Right ventricle myocardium superior (tissue), 1 donor: ENCODE measurements at regions not wholly inside any gene's neighbourhood (a gene's known extent, or its start where the extent isn't known, plus 50 kb on each side); places are given as distances from the start of the nearest gene placed in this dataset.
"Not testable (repeated sequence)": the region's sequence is repeated elsewhere in the genome, so short reads cannot be mapped to it uniquely, and the experiment has no call there.

Experiments
- ATAC-seq: fragments of 200-7000 bp; cut with Tn5 transposase; one replicate; pipeline ENCODE4 v1.9.1; 2020; ENCODE audit warnings: mild to moderate bottlenecking; ENCODE audit not compliant: poor library complexity
- DNase-seq: peaks from one replicate; pipeline ENCODE4 v3.0.0-alpha.2; 2020
- intact Hi-C: fragments of 100-400 bp; cut with DNase I; formaldehyde crosslinking; loops from one replicate; pipeline ENCODE4 v1.11.2; 2022
- donor health status: DM: no; HTN: yes; CAD: no; lungs with severe emphysema.

- ATAC-seq, intact Hi-C loops, DNase-seq: not testable (repeated sequence)
Measured at GRCh38 chr22:23449748-23450433, 130.2 kb downstream of the IGLL1 start.

DNA sequence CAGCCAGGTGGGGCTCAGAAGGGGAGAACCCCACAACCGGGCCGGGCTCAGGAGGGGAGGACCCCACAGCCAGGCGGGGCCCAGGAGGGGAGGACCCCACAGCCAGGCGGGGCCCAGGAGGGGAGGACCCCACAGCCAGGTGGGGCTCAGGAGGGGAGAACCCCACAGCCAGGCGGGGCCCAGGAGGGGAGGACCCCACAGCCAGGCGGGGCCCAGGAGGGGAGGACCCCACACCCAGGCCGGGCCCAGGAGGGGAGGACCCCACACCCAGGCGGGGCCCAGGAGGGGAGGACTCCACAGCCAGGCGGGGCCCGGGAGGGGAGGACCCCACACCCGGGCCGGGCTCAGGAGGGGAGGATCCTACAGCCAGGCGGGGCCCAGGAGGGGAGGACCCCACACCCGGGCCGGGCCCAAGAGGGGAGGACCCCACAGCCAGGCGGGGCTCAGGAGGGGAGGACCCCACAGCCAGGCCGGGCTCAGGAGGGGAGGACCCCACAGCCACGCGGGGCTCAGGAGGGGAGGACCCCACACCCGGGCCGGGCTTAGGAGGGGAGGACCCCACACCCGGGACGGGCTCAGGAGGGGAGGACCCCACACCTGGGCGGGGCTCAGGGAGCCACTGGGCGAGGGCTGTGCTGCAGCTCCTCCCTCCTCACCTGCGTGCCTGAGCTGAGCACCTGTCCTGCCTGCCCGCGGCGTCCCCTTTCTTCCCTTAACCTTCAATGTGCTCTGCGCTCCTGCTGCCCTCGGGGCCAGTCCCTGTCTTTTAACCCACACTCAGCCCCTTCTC is 131.4 kb downstream of the IGLL1 start:
- intact Hi-C loops, DNase-seq, ATAC-seq: not testable (repeated sequence)

DNA sequence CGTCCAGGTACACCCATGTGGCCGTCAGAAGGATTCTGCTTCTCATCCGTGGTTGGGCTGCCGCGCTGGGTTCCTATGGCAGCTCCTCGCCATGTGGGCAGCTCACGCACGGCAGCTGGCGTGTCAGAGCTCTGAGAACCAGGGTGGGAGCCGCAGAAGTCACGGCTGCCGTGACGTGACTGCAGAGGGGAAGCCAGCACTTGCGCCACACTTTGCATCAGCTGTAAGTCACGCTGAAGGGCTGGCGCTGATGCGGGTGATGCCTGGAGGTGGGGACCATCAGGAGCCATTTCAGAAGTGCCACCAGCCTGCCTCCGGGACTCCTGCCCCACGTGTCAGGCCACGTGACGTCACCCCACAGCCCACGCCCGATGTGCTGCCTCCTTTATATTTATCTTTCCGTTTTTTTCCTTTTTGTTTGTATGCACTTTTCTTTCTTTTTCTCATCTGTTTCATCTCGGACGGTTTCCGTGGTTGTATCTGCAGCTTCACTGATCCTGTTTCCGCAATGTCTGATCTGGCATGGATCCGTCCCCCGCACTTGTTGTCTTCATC is 133.2 kb downstream of the IGLL1 start:
- intact Hi-C loops = no loop called here
- no peak for DNase-seq
- ATAC-seq = no peak

DNA sequence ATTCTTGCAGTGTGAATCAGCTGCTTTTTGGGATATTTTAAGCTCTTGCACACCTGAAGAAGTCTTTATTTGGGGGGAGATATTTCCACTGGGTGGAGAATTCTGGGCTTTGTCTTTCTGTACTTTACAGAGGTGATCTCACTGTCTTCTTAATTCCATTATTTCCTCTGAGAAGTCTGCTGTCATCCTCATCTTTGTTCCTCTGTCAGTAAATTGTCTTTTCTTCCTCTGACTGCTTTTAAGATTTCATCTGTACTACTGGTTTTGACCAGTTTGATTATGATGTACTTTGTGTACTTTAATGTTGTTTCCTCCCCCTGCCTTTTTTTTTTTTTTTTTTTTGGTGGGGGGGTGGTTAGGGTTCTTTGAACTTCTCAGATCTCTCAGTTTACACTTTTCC is 133.9 kb downstream of the IGLL1 start:
- DNase-seq, ATAC-seq, intact Hi-C loops: not testable (repeated sequence)

DNA sequence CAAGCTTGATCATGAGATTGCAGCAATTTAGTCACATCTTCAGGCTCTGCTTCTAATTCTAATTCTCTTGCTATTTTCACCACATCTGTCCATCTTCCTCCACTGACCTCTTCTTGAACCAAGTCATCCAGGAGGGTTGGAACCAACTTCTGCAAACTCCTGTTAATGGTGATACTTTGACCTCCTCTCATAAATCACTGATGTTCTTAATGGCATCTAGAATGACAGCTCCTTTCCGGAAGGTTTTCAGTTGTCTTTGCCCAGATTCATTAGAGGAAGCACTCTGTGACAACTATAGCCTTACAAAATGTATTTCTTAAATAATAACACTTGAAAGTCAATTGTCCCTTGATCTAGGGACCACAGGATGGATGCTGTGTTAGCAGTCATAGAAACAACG is 136.2 kb downstream of the IGLL1 start:
- intact Hi-C loops, DNase-seq, ATAC-seq: not testable (repeated sequence)

DNA sequence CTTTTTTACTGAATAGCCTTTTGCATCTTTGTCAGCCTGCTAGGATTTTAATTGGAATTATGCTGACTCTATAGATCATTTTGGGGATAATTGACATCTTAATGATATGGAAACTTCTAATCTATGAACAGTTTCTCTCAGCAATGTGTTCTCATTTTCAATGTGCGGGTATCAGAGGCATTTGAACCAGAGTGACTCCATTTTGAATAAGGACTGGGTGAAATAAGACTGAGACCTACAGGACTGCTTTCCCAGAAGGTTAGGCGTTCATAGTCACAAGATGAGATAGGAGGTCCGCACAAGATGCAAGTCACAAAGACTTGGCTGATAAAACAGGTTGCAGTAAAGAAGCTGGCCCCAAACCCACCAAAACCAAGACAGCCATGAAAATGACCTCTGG is 140.5 kb downstream of the IGLL1 start:
- ATAC-seq, DNase-seq, intact Hi-C loops: not testable (repeated sequence)

GRCh38 chr22:23438216-23438615 is 141.9 kb downstream of the IGLL1 start:
- DNase-seq (no peak), ATAC-seq (no peak)
- intact Hi-C loops = no loop called here

- intact Hi-C loops = no loop called here
- DNase-seq (no peak), ATAC-seq (no peak)
Measured at GRCh38 chr22:23437779-23438178, 142.3 kb downstream of the IGLL1 start.

DNA sequence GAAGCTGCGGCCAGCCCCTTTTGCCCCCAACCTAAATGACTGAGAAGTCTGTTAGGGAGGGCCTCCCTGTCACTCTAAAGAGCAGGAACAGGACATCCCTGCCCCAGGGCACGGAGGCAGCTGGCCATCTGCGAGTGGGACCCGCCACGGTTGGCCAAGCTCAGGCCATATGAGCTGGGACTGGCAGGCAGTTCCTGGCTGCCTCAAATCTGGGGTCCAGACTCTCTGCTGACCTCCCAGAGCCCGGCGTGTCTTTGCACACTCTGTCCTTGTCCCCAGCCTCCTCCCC is 143.0 kb downstream of the IGLL1 start:
- intact Hi-C loops, DNase-seq, ATAC-seq: not testable (repeated sequence)

DNA sequence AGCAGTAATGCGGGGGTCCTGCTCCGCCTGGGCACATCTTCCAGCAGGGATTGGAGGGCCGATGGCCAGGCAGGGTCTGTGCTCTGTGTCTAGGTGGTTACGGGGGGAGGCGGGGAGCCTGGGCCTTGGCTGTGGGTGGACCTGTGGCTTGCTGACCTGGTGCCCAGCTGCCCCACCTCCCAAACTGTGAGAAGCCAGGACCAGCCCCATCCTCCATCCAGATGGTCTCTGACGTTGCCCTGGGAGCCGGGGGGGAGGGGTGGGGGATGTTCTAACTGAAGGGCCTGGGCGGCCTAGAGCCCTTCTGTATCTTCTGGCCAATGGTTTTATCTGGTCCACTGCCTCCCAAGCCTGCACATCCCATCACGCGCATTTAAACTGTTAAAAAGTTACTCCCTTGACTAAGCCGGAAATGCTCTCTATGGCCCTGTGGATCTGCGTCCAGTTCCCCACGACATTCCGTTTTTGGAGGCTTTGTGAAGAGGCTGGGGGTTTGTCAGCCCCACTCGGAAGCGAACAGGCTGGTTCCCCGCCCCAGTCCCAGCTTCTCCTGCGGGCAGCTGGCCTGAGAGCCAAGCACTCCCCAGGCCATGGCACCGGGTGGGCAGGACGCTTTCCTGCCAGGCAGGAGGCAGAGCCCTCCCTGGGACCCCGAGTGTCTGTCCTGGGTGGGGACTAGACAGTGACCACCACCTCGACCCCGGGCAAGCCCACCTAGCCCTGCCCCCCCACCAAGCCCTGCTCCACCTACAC is 143.6 kb downstream of the IGLL1 start:
- ATAC-seq, DNase-seq, intact Hi-C loops: not testable (repeated sequence)

DNA sequence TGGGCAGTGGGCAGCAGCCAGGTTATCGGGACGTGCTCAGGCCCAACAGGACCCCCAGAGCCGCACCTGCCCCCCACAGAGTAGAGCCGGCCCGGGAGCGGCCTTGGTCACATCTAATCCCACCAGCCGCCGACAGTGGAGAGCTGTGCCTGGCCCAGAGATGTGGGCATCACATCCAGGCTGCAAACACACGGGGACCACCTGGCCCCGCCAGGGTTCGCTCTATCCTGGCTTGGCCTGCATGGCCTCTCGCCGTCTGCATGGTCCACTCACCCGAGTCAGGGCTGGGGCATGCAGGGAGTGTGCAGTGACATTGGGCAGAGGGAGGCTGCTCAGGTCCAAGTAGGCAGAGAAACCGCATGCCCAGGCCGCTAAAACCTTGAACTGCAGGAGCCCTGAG is 144.9 kb downstream of the IGLL1 start:
- ATAC-seq, DNase-seq, intact Hi-C loops: not testable (repeated sequence)

DNA sequence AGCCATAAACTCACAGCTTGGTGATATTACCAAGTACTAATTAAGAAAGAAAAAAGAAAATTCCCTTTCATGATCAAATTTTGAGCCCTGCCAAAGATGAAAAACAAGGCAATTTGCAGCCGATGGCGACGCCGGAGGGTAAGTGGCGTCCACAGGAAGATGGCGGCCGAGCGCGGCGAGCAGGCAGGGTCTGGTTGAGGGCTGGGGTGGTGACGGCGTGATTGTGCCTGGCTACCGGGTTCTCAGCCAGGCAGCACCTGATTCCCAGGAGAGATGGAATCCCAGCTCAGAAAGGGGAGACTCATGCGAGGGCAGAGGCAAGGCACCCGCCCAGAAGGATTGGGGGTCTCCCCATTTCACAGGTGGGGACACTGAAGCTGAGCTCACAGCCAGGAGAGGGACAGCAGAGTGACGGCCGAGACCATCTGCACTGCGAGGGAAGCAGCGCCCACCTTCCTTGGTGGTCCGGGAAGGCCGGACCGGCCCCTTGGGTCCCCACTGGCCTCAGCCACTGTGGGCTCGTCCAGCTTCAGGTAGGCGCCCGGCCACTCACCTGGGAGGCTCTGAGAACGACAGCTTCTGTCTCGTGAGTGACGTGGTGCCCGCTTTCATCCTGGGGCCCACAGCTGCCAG is 145.8 kb downstream of the IGLL1 start:
- ATAC-seq, intact Hi-C loops, DNase-seq: not testable (repeated sequence)

- DNase-seq, intact Hi-C loops: not testable (repeated sequence)
- peak; percentile 90 for ATAC-seq
Measured at GRCh38 chr22:23433127-23434005, 146.7 kb downstream of the IGLL1 start.

GRCh38 chr22:23432719-23433118 is 147.4 kb downstream of the IGLL1 start:
- intact Hi-C loops, DNase-seq, ATAC-seq: not testable (repeated sequence)

- ATAC-seq (peak; percentile 62), DNase-seq (no peak)
- intact Hi-C loops = no loop called here
Measured at GRCh38 chr22:23431337-23432072, 148.6 kb downstream of the IGLL1 start.

- ATAC-seq, intact Hi-C loops, DNase-seq: not testable (repeated sequence)
Measured at GRCh38 chr22:23424551-23425068, 155.5 kb downstream of the IGLL1 start.

- intact Hi-C loops = no loop called here
- DNase-seq (no peak), ATAC-seq (no peak)
Measured at GRCh38 chr22:23424031-23424430, 156.1 kb downstream of the IGLL1 start.
